Nephron progenitor cell (in vitro differentiated cells): ENCODE measurements at regions not wholly inside any gene's neighbourhood (a gene's known extent, or its start where the extent isn't known, plus 50 kb on each side); places are given as distances from the start of the nearest gene placed in this dataset.

Source experiments
- DNase-seq: peaks from one replicate; pipeline ENCODE4 v3.0.0; 2021
- H3K27ac Mint-ChIP-seq: 2 replicates; pipeline ENCODE4 v1.8.0; 2021; ENCODE audit warnings: mild to moderate bottlenecking, moderate library complexity, mixed read lengths
- H3K27me3 Mint-ChIP-seq: 2 replicates; pipeline ENCODE4 v1.8.0; 2021; ENCODE audit warnings: mild to moderate bottlenecking, low read depth, mixed read lengths; ENCODE audit not compliant: poor library complexity
- H3K36me3 Mint-ChIP-seq: 2 replicates; pipeline ENCODE4 v1.8.0; 2021; ENCODE audit warnings: low read depth, mixed read lengths
- H3K4me1 Mint-ChIP-seq: 2 replicates; pipeline ENCODE4 v1.8.0; 2021; ENCODE audit warnings: mixed read lengths
- H3K4me3 Mint-ChIP-seq: 2 replicates; pipeline ENCODE4 v1.8.0; 2021; ENCODE audit warnings: mild to moderate bottlenecking, moderate library complexity, mixed read lengths
- H3K9me3 Mint-ChIP-seq: 2 replicates; pipeline ENCODE4 v1.8.0; 2021; ENCODE audit warnings: mild to moderate bottlenecking, moderate library complexity, mixed read lengths
- CTCF ChIP-seq: fragments of 200-600 bp; sonication (generic); IDR thresholded peaks from 2 replicates; pipeline ENCODE4 v1.5.0; 2021; ENCODE audit warnings: antibody characterized with exemption

GRCh38 chr10:31705136-31705535, 223.5 kb downstream of the ARHGAP12 start:
- no peak for DNase-seq
- no peak for TF ChIP-seq CTCF
- Mint-ChIP-seq H3K36me3 (peaks cover 13% of the 10 kb centered on the region), H3K27ac (no peak overlapping the region), H3K4me3 (no peak overlapping the region), H3K4me1 (peaks cover 54% of the 10 kb centered on the region), H3K27me3 (peaks cover 4% of the 10 kb centered on the region), H3K9me3 (peaks cover 53% of the 10 kb centered on the region)

- Mint-ChIP-seq H3K4me3 (no peak overlapping the region), H3K27ac (no peak overlapping the region)
Observed at GRCh38 chr10:31704195-31704594, 224.4 kb downstream of the ARHGAP12 start.

GRCh38 chr10:31702954-31703353, 225.7 kb downstream of the ARHGAP12 start:
- Mint-ChIP-seq H3K27me3 (peaks cover 3% of the 10 kb centered on the region), H3K9me3 (peaks cover 40% of the 10 kb centered on the region), H3K36me3 (peaks cover 8% of the 10 kb centered on the region), H3K4me1 (peaks cover 54% of the 10 kb centered on the region), H3K27ac (no peak overlapping the region), H3K4me3 (no peak overlapping the region)
- no peak for DNase-seq
- TF ChIP-seq CTCF = no peak

More at GRCh38 chr10:31704195-31704594, 224.4 kb downstream of the ARHGAP12 start:
- H3K36me3 Mint-ChIP-seq = peaks cover 8% of the 10 kb centered on the region
- peaks cover 54% of the 10 kb centered on the region for H3K4me1 Mint-ChIP-seq
- peaks cover 44% of the 10 kb centered on the region for H3K9me3 Mint-ChIP-seq
- no peak for TF ChIP-seq CTCF
- peaks cover 6% of the 10 kb centered on the region for H3K27me3 Mint-ChIP-seq
- DNase-seq = no peak

- Mint-ChIP-seq H3K27ac (no peak overlapping the region), H3K36me3 (peaks cover 8% of the 10 kb centered on the region), H3K27me3 (peaks cover 5% of the 10 kb centered on the region), H3K4me3 (no peak overlapping the region), H3K4me1 (peaks cover 54% of the 10 kb centered on the region), H3K9me3 (peaks cover 40% of the 10 kb centered on the region)
- DNase-seq = no peak
- no peak for TF ChIP-seq CTCF
Observed at GRCh38 chr10:31702005-31702404, 226.6 kb downstream of the ARHGAP12 start.

GRCh38 chr10:31701546-31701945, 227.1 kb downstream of the ARHGAP12 start:
- no peak for DNase-seq
- Mint-ChIP-seq H3K9me3 (peaks cover 40% of the 10 kb centered on the region), H3K27me3 (peaks cover 5% of the 10 kb centered on the region), H3K36me3 (peaks cover 8% of the 10 kb centered on the region), H3K27ac (no peak overlapping the region), H3K4me3 (no peak overlapping the region), H3K4me1 (peaks cover 53% of the 10 kb centered on the region)
- TF ChIP-seq CTCF = no peak

GRCh38 chr10:31700181-31700611, 228.4 kb downstream of the ARHGAP12 start:
- H3K9me3 Mint-ChIP-seq = peaks cover 40% of the 10 kb centered on the region
- no peak for DNase-seq
- peak overlapping the region; percentile 85 for H3K27ac Mint-ChIP-seq
- H3K4me3 Mint-ChIP-seq = peak overlapping the region; percentile 14
- peaks cover 5% of the 10 kb centered on the region for H3K27me3 Mint-ChIP-seq
- peaks cover 45% of the 10 kb centered on the region for H3K4me1 Mint-ChIP-seq
- peaks cover 8% of the 10 kb centered on the region for H3K36me3 Mint-ChIP-seq
- TF ChIP-seq CTCF = no peak
